Fibroblast of the aortic adventitia (primary cell): ENCODE measurements at regions not wholly inside any gene's neighbourhood (a gene's known extent, or its start where the extent isn't known, plus 50 kb on each side); places are given as distances from the start of the nearest gene placed in this dataset.

Source experiments
- DNase-seq: peaks from one replicate; pipeline ENCODE4 v3.0.0-alpha.2; 2010; ENCODE audit warnings: low read depth
- H3K4me3 ChIP-seq: 2 replicates; pipeline ENCODE4 v1.5.1; 2011; ENCODE audit warnings: low read depth, mild to moderate bottlenecking, control low read depth, low read length, moderate library complexity
- TF ChIP-seq, protein P1 (sequence below): IDR thresholded peaks from 2 replicates; pipeline ENCODE4 v1.5.1; 2011; ENCODE audit warnings: mild to moderate bottlenecking, low read length, control low read depth, inconsistent platforms; ENCODE audit not compliant: insufficient read depth

GRCh38 chr1:39090757-39091380 is 64.7 kb downstream of the NDUFS5 start:
- H3K4me3 ChIP-seq, result no peak overlapping the region
- no peak for DNase-seq
- TF ChIP-seq, protein P1, sequence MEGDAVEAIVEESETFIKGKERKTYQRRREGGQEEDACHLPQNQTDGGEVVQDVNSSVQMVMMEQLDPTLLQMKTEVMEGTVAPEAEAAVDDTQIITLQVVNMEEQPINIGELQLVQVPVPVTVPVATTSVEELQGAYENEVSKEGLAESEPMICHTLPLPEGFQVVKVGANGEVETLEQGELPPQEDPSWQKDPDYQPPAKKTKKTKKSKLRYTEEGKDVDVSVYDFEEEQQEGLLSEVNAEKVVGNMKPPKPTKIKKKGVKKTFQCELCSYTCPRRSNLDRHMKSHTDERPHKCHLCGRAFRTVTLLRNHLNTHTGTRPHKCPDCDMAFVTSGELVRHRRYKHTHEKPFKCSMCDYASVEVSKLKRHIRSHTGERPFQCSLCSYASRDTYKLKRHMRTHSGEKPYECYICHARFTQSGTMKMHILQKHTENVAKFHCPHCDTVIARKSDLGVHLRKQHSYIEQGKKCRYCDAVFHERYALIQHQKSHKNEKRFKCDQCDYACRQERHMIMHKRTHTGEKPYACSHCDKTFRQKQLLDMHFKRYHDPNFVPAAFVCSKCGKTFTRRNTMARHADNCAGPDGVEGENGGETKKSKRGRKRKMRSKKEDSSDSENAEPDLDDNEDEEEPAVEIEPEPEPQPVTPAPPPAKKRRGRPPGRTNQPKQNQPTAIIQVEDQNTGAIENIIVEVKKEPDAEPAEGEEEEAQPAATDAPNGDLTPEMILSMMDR, result no peak

GRCh38 chr1:39091845-39092645 is 65.9 kb downstream of the NDUFS5 start:
- no peak overlapping the region for H3K4me3 ChIP-seq
- TF ChIP-seq, protein P1, result peak; percentile 81
- peak; percentile 90 for DNase-seq

DNA sequence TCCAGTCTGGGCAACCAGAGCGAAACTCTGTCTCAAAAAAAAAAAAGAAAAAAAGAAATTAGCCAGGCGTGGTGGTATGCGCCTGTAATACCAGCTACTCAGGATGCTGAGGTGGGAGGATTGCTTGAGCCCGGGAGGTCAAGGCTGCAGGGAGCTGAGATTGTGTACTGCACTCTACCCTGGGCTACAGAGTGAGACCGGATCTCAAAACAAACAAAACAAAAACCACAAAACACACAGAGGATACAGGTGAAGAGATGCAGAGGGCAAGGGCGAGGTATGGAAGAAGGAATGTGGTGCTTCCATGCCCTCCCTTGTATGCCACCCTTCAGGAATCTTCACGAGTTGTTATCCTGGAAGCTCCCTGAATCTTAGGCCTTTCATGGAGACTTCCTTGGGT is 68.5 kb downstream of the NDUFS5 start:
- TF ChIP-seq, protein P1, result no peak
- no peak overlapping the region for H3K4me3 ChIP-seq
- no peak for DNase-seq

DNA sequence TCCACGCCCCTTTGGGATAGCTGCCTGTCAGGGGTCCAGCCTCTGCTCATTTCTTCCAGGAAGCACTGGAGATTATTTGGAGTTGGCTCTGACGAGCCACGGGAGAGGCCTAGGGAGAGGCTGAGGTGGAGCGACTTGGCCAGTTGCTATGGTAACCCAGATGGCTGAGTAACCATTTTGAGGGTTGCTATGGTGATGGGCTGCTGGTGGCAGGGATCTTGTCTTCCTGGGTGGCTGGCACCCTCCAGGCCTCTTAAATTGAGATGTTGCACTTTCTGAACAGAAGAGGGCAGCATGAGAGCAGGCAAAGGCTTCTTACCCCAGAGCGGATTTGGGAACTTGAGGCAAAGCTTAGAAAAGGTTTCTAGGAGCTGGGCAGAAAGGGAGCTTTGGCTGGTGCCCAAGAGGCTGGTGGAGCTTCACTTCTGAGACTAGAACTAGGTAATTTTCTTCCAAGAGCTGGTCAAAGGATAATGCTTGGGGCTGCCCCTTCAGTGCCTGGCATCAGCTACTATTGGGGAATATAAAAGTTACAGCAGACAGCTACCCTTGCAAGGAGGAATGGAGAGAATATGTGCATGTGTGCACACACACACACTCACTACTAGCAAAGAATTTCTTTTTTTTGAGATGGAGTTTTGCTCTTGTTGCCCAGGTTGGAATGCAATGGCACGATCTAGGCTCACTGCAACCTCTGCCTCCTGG is 72.5 kb downstream of the NDUFS5 start:
- TF ChIP-seq, protein P1, result peak; percentile 79
- no peak overlapping the region for H3K4me3 ChIP-seq
- peak; percentile 96 for DNase-seq

GRCh38 chr1:39102537-39103327 is 76.6 kb downstream of the NDUFS5 start:
- no peak overlapping the region for H3K4me3 ChIP-seq
- DNase-seq, result peak; percentile 86
- TF ChIP-seq, protein P1, result peak; percentile 80

DNA sequence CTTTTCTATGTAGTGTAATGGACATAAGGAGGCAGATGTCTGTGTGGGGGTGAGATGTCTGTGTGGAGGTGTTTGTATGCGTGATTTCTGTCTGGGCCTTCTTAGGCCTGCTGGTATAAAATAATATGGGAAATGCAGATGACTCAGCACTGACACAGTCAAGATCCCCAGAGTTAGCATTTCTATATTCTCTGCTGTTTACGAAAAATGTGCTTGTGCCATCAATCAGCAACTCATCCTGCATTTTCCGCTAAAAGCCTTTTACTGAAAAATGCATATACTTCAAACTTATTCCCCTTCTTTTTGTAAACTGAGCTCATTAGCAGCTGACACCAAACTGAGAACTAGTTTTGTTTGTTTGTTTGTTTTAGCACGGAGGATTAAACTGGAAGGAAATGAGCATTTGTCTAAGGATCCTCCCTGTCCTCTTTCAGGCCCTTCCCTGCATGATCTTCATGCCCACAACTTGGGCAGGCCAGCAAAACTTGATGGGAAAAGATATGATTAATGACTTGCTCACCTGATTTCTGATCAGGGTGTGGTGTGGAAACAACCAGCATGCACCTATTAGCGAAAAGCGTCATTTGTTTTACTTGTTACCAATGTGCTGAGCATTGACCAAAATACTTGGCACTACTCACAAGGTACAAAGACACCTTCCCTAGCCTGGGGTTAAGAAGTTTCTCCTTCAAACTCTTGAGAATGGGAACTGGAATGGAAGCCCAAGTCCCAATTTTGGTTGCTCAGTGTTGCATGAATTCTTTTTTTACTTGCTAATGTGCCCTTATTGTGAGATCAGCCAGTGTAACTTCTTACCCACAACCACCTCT is 77.4 kb downstream of the NDUFS5 start:
- peak; percentile 45 for DNase-seq
- TF ChIP-seq, protein P1, result no peak

More for the DNA sequence above, 77.4 kb downstream of the NDUFS5 start:
- H3K4me3 ChIP-seq, result no peak overlapping the region
